ENCODE measurements at regions not wholly inside any gene's neighbourhood (a gene's known extent, or its start where the extent isn't known, plus 50 kb on each side); places are given as distances from the start of the nearest gene placed in this dataset.
"Not testable (repeated sequence)": the region's sequence is repeated elsewhere in the genome, so short reads cannot be mapped to it uniquely, and the experiment has no call there.

DNA sequence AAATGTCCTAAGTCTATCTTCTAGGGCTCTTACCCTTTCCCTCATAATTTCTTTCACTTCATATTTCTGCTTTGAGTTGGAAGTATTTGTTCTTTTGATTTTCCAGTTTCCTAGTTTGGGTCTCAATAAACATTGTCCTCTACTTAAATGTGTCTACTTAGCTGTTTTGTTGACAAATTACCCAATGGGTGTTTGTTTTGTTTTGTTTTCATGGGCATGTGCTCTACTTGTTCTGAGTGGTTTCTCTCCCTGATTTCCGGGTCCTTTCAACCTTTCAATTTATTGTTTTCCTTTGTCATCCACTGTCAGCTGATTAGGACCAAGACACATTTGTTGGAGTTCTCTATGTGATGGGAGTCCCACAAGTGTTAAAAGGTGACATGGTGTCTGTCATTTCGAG lies 1181.4 kb downstream of the RPA4 start:
- DNase-seq (ENCODE audit: low read depth), result no peak

DNA sequence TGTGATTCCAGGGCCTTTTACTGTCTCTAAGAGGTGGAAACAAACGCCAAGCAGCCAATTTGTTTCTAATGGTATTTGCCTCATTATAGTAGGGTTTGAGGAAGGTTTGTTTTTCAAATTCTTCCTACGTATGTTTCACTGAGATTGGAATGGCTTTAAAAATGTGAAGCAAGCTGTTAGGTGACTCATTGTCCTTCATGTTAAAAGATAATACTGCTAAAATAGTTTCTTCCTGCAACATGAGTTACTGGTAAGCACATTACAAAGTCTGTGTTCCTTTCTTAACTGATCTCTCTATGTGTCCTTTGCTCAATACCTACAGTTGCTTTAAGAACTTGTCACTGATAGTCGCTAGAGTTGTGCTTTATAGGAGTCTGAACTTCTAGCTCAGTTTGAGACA lies 1183.9 kb downstream of the RPA4 start:
- no peak for DNase-seq (ENCODE audit: low read depth)

DNA sequence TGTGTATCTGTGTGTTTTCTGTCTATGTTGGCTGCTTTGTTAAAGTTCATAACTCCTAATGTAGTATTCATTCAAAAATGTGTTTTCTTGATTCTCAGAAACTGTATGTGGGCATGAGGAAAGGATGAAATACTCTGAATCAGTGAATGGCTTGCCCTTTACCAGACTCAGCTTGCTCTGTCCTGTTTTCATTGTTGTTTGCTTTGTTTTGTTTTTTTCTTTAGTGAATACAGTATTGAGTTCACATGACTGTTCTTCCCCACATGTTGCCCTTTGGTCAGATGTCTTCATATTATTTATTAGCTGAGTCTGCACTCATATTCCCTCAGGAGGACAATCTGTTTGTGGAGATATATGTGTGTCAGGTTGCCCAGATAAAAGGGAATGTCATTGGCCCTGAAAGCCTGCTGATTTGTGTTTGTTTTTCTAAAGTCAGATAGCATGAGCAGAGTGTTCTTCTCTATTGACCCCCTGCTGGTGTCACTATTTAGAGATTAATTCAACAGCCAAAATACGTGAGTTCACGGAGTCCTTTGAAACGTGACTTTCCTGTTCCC lies 1184.4 kb downstream of the RPA4 start:
- no peak for DNase-seq (ENCODE audit: low read depth)

DNA sequence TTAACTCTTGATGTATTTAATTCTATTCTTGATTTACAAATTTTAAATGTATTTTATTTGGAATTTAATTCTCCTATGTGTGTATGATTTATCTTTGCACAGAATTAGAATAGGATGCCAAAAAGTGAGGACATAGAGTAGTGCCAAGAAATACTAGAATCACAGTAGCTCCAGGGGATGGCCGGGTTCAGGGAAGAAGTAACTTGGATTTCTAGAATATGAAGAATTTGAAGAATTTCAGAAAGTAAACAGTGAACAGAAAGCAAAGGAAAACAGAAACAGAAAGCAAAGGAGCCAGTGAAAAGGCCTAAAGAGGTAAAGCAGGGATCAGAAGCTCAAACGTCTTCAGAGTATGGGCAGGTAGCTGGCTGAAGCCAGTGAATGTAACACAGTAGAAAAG lies 1187.6 kb downstream of the RPA4 start:
- DNase-seq (ENCODE audit: low read depth), result no peak

DNA sequence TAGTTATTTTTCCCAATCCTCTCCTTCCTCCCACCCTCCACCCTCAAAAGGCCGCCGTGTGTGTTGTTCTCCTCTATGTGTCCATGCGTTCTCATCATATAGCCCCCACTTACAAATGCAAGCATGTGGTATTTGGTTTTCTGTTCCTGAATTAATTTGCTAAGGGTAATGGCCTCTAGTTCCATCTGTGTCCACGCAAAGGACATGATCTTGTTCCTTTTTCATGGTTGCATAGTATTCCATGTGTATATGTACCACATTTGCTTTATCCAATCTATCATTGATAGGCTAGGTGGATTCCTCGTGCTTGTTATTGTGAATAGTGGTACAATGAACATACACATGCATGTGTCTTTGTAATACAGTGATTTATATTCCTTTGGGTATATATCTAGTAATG lies 1193.7 kb downstream of the RPA4 start:
- DNase-seq (ENCODE audit: low read depth), result no peak

DNA sequence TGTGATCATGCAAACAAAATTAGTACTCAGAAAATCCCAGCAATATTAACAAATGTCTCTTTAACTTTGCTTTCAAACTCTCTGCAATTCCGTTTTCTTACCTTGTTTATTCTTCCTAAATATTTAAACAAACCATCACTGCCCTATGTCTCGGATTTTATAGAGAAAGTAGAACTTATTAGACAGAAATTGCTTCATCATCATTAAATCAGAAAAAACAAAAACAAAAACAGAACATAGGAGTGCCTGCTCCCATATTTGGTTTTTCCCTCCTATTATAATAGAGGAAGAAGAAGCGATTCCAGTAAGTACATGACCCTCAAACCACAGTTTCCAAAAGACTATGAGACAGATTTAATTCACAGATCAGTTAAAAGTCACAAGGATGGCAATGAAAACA lies 1228.0 kb downstream of the RPA4 start:
- no peak for DNase-seq (ENCODE audit: low read depth)

- no peak for DNase-seq (ENCODE audit: low read depth)
Measured at GRCh38 chrX:98114021-98114420, 1230.3 kb downstream of the RPA4 start.

DNA sequence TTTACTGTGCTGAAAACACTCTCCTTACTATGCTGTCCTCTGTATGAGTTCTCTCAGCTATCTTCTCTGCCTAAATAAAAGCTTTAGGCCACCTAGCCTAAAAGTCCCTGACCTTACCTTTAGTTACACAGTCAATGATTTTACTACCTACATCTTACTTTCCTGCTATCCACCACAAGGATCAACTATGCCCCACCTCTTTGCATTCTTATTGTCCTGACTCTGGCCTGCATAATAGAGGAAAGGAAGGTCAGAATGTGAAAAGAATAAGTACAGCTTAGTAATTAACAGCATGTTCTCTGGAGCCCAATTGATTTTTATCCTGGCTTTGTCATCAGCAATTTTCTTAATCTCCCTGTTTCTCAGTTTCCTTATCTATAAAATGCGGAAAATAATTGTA lies 1257.8 kb downstream of the RPA4 start:
- DNase-seq (ENCODE audit: low read depth), result no peak

GRCh38 chrX:98191003-98191402 lies 1307.3 kb downstream of the RPA4 start:
- no peak for DNase-seq (ENCODE audit: low read depth)

GRCh38 chrX:98194036-98194435 lies 1310.3 kb downstream of the RPA4 start:
- DNase-seq (ENCODE audit: low read depth), result no peak

DNA sequence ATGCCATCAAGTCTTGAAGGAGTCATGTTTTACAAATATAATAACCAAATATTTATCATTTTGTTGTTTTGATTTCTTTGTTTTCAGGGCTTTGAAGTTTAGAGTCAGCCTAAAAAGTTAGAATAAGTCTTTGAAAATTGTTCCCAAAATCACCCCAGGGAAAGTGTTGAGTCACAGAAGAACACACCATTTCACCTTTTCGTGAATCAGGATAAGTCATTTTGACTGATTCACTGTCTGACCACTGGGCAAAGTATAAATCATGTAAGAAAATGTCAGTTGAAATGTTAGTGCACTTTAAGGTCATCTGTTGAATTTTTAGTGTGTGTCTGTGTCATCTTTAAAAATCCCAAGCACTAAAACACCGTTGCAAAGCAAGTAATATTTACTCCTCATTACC lies 1320.1 kb downstream of the RPA4 start:
- no peak for DNase-seq (ENCODE audit: low read depth)

DNA sequence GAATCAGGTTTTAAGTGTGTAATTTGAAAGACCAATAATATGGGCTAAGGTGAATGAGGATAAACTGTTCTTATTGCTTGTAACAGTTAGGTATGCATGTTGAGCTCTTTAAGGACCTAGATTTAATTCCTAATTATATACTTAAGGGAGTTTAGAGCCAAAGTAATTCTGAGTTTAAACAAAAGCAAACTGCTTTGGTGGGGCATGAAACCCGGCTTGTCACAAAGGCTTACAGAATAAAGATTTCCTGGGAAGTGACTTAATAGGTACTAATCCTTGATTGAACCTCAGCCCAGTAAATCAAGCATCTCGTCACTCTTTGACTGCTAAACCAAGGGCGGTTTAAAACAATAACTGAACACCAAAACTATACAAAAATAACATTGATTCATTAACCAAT lies 1324.2 kb downstream of the RPA4 start:
- DNase-seq (ENCODE audit: low read depth), result no peak

GRCh38 chrX:98231003-98231402 lies 1347.3 kb downstream of the RPA4 start:
- DNase-seq (ENCODE audit: low read depth), result no peak

GRCh38 chrX:98240061-98240460 lies 1356.4 kb downstream of the RPA4 start:
- not testable (repeated sequence) for DNase-seq (ENCODE audit: low read depth)

GRCh38 chrX:98263135-98263534 lies 1379.4 kb downstream of the RPA4 start:
- DNase-seq (ENCODE audit: low read depth), result no peak

DNA sequence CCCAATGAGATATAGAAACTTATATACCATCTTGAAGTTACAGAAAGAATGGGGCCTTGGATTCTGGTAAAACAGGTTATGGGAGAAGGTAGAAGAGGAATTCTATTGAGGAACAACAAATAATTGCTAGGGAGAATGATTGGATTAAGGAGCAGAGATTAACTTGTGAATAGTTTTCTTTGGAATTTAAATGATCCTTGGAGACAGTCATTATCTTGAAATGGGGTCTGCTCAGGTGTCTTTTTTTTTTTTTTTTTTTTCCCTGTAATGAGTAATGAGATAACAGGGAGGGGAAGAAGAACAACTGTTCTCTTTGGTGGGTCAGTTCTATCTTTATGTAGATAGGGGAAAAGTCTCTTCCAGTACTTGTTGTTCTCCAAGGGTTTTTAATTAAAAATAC lies 1406.0 kb downstream of the RPA4 start:
- no peak for DNase-seq (ENCODE audit: low read depth)

DNA sequence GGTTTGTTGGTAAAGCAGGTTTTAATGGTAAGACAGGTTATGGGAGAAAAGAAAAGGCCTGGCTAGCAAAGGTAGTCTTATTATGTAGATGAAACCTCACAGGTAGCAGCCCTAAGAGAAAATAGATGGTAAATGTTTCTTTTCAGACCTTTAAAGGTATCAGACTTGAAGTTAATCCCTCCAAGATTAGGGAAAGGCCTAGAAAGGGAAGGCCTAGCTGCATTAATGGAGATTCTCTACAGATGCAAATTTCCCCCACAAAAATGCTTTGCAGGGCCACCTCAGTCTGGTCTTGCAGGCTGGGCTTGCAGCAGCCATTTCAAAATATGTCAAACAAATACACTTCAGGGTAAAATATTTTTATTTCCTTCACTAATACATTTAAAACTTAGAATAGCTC lies 1410.6 kb downstream of the RPA4 start:
- no peak for DNase-seq (ENCODE audit: low read depth)

- DNase-seq (ENCODE audit: low read depth), result no peak
Measured at GRCh38 chrX:98296129-98296528, 1412.4 kb downstream of the RPA4 start.

- no peak for DNase-seq (ENCODE audit: low read depth)
Measured at GRCh38 chrX:98299785-98300184, 1416.1 kb downstream of the RPA4 start.

DNA sequence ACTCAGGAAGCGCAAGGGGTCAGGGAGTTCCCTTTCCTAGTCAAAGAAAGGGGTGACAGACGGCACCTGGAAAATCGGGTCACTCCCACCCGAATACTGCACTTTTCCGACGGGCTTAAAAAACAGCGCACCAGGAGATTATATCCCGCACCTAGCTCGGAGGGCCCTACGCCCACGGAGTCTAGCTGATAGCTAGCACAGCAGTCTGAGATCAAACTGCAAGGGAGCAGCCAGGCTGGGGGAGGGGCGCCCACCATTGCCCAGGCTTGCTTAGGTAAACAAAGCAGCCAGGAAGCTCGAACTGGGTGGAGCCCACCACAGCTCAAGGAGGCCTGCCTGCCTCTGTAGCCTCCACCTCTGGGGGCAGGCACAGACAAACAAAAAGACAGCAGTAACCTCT lies 1416.8 kb downstream of the RPA4 start:
- not testable (repeated sequence) for DNase-seq (ENCODE audit: low read depth)

DNA sequence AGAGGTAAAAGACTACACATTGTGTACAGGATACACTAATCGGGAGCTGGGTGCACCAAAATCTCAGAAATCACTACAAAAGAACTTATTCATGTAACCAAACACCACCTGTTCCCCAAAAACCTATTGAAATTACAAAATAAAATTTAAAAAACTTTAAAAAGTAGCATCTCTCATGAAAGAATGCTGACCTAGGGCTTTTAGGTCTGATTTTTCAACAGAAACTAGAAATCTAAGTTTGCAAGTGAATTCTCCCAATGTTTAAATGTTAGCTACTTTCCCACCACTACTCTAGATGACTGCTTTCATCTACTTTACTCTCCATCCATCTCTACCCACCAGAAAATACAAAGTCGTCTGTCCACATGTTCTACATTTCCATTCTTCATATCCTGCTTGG lies 1447.7 kb downstream of the RPA4 start:
- DNase-seq (ENCODE audit: low read depth), result no peak

DNA sequence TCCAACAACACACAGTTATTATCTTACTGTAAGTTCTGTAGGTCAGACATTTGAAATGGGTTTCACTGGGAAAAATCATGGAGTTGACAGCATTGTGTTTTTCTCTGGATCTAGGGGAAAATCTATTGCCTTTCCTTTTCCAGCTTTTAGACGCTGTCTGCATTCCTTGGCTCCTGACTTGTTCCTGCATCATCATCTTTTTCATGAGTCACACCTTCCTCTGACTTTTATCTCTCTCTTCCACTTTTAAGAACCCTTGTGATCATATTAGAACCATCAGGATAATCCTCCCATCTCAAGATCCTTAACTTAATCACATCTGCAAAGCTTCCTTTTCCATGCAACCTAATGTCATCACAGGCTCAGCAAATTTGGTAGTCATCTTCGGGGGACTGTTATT lies 1454.8 kb downstream of the RPA4 start:
- DNase-seq (ENCODE audit: low read depth), result no peak

- DNase-seq (ENCODE audit: low read depth), result no peak
Measured at GRCh38 chrX:98350940-98351339, 1467.2 kb downstream of the RPA4 start.

DNA sequence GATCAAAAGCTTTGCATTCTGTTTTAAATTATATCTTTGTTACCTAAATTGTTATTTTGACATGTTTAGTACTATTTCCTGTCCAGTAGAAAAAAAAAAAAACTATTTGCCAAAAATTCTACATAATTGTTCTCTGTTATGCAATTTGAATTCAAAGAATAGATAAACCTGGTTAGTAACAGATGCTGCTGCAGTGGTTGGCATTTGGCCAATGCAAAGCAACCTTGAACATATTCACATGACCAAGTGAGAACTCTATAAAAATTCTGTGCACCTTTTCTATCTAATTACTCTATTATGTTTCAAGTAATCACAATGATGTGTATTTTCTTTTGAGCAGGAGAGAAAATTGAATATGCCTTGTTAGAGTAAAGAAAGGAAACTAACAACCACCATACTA lies 1473.4 kb downstream of the RPA4 start:
- DNase-seq (ENCODE audit: low read depth), result no peak

- no peak for DNase-seq (ENCODE audit: low read depth)
Measured at GRCh38 chrX:98362630-98363029, 1478.9 kb downstream of the RPA4 start.

All from CMK (cell line).